Colonic mucosa (tissue), 4 donors: ENCODE measurements at regions not wholly inside any gene's neighbourhood (a gene's known extent, or its start where the extent isn't known, plus 50 kb on each side); places are given as distances from the start of the nearest gene placed in this dataset.

ENCODE experiments used
- DNase-seq: peaks from one replicate; pipeline ENCODE4 v3.0.0-alpha.2; 2020
- H3K27ac ChIP-seq: fragments of 200-600 bp; one replicate; pipeline ENCODE4 v1.8.0; 2021
- H3K27me3 ChIP-seq: fragments of 200-600 bp; one replicate; pipeline ENCODE4 v1.8.0; 2021
- H3K36me3 ChIP-seq: fragments of 200-600 bp; one replicate; pipeline ENCODE4 v1.8.0; 2021
- H3K4me1 ChIP-seq: fragments of 200-600 bp; one replicate; pipeline ENCODE4 v1.8.0; 2021; ENCODE audit warnings: mild to moderate bottlenecking
- H3K4me3 ChIP-seq: fragments of 200-600 bp; one replicate; pipeline ENCODE4 v1.8.0; 2021
- H3K9ac ChIP-seq, 2 donors: one replicate each; pipeline ENCODE4 v1.7.0; 2013; ENCODE audit warnings: control low read depth in 2 of 2, low read depth in 2 of 2, low read length in 2 of 2
- H3K9me3 ChIP-seq: fragments of 200-600 bp; one replicate; pipeline ENCODE4 v1.8.0; 2021
- intact Hi-C: fragments of 100-400 bp; cut with DNase I; formaldehyde crosslinking; loops from one replicate; pipeline ENCODE4 v1.14.1; 2022
- TF ChIP-seq, protein P1 (sequence below): fragments of 200-600 bp; IDR thresholded peaks from one replicate; pipeline ENCODE4 v1.8.0; 2022; ENCODE audit warnings: antibody characterized with exemption, mild to moderate bottlenecking
- donor health status: healthy.
- donor health status: DM: no; HTN: no; CAD: no.
- donor health status: DM: no; HTN: no; CAD: no.

DNA sequence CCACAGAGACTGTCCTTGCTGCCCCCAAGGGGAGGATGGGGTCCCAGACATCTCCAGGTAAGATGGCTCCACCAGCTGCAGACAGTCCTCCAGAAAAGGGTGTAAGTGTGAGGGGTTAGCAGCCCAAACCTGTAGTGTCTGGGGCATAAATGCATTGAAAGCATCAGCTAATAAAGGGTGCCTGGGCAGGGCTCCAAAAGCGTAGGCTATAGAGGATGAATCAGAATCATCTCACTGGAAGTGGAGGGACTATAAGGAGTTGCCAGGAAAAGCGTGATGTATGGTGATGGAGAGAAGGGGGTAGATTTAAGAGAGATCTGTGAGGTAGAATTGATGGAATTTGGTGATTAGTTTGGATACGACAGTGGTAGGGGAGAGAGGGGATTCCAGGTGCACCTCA, 79.9 kb upstream of the ONECUT1 start:
- no peaks in the 10 kb centered on the region for H3K4me1 ChIP-seq
- no peaks in the 10 kb centered on the region for H3K27me3 ChIP-seq
- no peak for DNase-seq
- no peaks in the 10 kb centered on the region for H3K9me3 ChIP-seq
- TF ChIP-seq, protein P1, sequence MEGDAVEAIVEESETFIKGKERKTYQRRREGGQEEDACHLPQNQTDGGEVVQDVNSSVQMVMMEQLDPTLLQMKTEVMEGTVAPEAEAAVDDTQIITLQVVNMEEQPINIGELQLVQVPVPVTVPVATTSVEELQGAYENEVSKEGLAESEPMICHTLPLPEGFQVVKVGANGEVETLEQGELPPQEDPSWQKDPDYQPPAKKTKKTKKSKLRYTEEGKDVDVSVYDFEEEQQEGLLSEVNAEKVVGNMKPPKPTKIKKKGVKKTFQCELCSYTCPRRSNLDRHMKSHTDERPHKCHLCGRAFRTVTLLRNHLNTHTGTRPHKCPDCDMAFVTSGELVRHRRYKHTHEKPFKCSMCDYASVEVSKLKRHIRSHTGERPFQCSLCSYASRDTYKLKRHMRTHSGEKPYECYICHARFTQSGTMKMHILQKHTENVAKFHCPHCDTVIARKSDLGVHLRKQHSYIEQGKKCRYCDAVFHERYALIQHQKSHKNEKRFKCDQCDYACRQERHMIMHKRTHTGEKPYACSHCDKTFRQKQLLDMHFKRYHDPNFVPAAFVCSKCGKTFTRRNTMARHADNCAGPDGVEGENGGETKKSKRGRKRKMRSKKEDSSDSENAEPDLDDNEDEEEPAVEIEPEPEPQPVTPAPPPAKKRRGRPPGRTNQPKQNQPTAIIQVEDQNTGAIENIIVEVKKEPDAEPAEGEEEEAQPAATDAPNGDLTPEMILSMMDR, result no peak
- no peak overlapping the region for H3K27ac ChIP-seq
- no peaks in the 10 kb centered on the region for H3K36me3 ChIP-seq
- intact Hi-C loops, result no loop called here
- H3K4me3 ChIP-seq, result no peak overlapping the region
- H3K9ac ChIP-seq, result no peak overlapping the region

DNA sequence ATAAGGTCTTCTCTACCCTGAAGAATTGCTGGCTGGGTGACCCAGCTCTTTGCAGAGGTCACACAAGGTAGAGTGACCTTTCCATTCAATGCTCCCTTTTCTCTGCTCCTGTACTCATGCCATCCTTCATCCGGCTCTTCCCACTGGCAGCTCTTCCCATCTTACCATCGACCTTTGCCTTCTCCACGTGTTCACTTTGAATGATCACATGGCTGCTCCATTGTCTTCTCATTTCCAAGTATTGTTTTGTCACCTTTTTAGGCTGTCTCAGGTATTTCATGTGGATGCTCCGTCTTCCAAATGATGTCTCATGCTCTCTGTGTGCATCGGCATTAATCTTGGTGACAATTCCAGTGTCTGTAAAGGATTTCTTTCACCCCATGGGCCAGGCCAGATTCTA, 76.6 kb upstream of the ONECUT1 start:
- H3K36me3 ChIP-seq, result no peaks in the 10 kb centered on the region
- no peak overlapping the region for H3K9ac ChIP-seq
- no peak overlapping the region for H3K4me3 ChIP-seq
- intact Hi-C loops, result no loop called here
- no peaks in the 10 kb centered on the region for H3K9me3 ChIP-seq
- DNase-seq, result no peak
- no peak overlapping the region for H3K27ac ChIP-seq
- no peaks in the 10 kb centered on the region for H3K27me3 ChIP-seq
- TF ChIP-seq, protein P1, result no peak
- H3K4me1 ChIP-seq, result no peaks in the 10 kb centered on the region

DNA sequence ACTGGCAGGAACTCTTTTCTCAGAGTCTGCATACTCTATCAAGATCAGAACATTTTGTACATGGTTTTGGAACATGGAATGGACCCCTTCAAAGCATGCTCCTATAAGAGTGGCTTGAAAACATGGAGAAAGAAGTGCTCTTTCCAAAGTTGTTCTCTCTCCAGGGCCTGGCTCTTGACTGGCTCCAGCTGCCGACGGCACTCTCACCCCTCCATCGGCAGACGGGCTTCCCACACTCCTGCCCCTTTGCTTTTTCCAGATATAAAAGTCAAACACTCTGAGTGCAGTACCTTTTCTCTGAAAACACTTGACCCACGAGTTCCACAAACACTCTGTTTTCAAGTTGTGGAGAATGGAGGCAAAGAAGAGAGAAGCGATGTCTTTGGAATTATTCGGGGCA, 72.5 kb upstream of the ONECUT1 start:
- Histone ChIP-seq H3K36me3 (no peaks in the 10 kb centered on the region), H3K4me1 (no peaks in the 10 kb centered on the region), H3K27ac (no peak overlapping the region), H3K9me3 (no peaks in the 10 kb centered on the region), H3K27me3 (no peaks in the 10 kb centered on the region), H3K9ac (no peak overlapping the region), H3K4me3 (no peak overlapping the region)
- TF ChIP-seq, protein P1, result no peak
- intact Hi-C loops, result no loop called here
- DNase-seq, result no peak

DNA sequence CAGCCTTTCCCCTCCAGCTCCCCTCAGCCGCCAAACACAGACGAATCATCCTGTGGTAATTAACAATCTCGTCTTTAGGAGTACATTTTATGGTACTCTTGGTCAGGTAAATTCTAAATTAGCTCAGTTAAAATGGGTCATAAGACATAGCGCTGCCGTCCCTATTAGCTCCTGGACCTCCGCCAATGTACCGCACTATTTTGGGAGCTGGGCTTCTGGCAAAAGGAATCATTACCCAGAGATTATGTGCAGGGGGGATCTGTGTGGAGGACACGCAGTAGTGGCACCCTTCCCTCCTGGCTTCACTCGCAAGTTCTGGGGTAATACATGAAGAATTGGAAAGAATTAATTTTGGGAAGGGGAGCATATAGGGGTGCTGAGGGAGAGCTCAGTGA, 68.6 kb upstream of the ONECUT1 start:
- no peaks in the 10 kb centered on the region for H3K36me3 ChIP-seq
- TF ChIP-seq, protein P1, result no peak
- intact Hi-C loops, result no loop called here

DNA sequence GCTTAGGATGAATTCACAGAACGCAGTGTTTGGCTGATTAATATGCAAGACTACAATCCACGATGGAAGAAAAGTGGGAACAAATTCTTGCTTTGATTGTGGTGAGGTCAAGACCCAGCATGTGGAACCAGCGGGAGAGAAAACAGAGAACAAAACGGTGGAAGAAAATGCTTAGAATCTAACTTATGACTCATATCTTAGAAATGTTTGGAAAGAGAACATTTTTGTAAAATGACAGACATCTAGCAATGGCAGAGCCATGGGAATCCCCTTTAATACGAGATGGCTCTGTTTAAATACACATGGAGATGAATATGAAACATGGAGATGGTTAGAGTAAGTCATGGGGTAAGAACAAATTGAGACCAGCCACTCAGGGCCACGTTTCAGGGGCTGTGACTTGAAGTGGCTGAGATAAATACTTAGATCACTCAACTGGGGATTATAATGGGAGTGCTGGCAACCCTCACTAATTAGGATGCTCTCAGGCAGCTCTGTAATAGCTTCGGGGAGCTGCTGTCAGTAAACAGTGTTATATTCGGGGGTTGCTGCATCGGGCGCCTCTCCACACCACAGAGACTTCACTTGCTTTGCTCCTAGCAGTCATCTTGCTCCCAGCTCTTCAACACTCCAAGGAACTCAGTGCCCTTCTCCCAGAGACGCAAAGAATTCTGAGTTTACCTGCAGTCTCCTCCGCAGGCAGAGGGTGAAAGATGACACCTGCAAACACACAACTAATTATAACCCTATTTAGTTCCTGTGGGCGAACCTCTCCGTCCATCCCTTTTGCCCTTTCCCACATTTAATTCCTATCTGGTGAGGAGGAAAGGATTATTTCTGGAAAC, 68.0 kb upstream of the ONECUT1 start:
- Histone ChIP-seq H3K27ac (no peak overlapping the region), H3K36me3 (no peaks in the 10 kb centered on the region), H3K9ac (no peak overlapping the region), H3K9me3 (no peaks in the 10 kb centered on the region), H3K4me1 (no peaks in the 10 kb centered on the region), H3K4me3 (no peak overlapping the region), H3K27me3 (no peaks in the 10 kb centered on the region)
- intact Hi-C loops, result no loop called here
- DNase-seq, result no peak
- TF ChIP-seq, protein P1, result no peak

More for the DNA sequence above, 68.6 kb upstream of the ONECUT1 start:
- no peaks in the 10 kb centered on the region for H3K4me1 ChIP-seq
- H3K4me3 ChIP-seq, result no peak overlapping the region
- H3K9ac ChIP-seq, result no peak overlapping the region
- H3K9me3 ChIP-seq, result no peaks in the 10 kb centered on the region
- H3K27me3 ChIP-seq, result no peaks in the 10 kb centered on the region
- DNase-seq, result no peak
- H3K27ac ChIP-seq, result no peak overlapping the region
